ENCODE measurements at regions not wholly inside any gene's neighbourhood (a gene's known extent, or its start where the extent isn't known, plus 50 kb on each side); places are given as distances from the start of the nearest gene placed in this dataset.

DNA sequence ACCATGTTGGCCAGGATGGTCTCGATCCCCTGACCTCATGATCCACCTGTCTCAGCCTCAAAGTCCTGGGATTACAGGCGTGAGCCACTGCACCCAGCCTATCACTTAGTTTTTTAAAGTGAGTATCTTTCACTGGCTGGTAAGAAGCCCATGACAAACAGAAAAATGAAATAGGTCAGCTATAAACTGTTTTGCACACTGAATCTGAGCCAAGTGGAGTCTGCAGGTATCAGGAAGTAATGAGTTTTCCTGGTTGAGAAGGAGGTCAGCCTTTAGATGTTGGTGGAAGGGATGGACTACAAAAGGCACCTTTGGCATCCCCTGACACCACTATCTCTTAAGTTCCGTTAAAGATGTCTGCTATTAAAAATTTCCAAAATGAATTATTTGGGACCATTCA is 345.1 kb downstream of the AASDHPPT start:
- TF ChIP-seq, protein P1, sequence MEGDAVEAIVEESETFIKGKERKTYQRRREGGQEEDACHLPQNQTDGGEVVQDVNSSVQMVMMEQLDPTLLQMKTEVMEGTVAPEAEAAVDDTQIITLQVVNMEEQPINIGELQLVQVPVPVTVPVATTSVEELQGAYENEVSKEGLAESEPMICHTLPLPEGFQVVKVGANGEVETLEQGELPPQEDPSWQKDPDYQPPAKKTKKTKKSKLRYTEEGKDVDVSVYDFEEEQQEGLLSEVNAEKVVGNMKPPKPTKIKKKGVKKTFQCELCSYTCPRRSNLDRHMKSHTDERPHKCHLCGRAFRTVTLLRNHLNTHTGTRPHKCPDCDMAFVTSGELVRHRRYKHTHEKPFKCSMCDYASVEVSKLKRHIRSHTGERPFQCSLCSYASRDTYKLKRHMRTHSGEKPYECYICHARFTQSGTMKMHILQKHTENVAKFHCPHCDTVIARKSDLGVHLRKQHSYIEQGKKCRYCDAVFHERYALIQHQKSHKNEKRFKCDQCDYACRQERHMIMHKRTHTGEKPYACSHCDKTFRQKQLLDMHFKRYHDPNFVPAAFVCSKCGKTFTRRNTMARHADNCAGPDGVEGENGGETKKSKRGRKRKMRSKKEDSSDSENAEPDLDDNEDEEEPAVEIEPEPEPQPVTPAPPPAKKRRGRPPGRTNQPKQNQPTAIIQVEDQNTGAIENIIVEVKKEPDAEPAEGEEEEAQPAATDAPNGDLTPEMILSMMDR (IDR thresholded peaks at IDR 0.05): no peak

DNA sequence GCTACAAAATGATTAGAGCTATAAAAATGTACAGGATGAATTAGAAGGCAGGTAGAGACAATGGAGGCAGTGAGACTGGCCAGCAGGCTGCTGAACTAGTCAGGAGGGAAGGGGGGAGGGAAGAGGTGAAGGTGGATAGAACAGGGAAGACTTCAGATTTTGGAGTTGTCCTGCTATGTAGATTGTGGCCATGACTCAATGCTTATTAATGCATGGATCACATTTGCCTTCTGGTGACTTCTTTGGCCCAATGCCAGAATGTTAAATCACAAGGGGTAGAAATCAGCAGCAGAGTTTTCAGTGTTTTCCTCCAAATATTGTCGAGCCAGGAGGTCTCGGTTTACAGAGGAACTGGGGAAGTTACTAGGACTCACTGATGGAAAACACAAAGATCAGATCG is 346.6 kb downstream of the AASDHPPT start:
- ATAC-seq: no peak
- Histone ChIP-seq H3K9me3 (peaks cover 11% of the 10 kb centered on the region), H3K4me3 (no peak overlapping the region), H3K36me3 (ENCODE audit: low read depth) (no peaks in the 10 kb centered on the region), H3K4me1 (ENCODE audit: low read depth) (no peaks in the 10 kb centered on the region)
- TF ChIP-seq, protein P1 (IDR thresholded peaks at IDR 0.05): no peak
- intact Hi-C loops (cut with DNase I, micrococcal nuclease): no loop called here
- DNase-seq: no peak

More for the DNA sequence above, 345.1 kb downstream of the AASDHPPT start:
- Histone ChIP-seq H3K4me3 (no peak overlapping the region), H3K9me3 (peaks cover 18% of the 10 kb centered on the region), H3K4me1 (ENCODE audit: low read depth) (no peaks in the 10 kb centered on the region), H3K36me3 (ENCODE audit: low read depth) (no peaks in the 10 kb centered on the region)
- ATAC-seq: no peak
- no peak for DNase-seq
- intact Hi-C loops (cut with DNase I, micrococcal nuclease): no loop called here

DNA sequence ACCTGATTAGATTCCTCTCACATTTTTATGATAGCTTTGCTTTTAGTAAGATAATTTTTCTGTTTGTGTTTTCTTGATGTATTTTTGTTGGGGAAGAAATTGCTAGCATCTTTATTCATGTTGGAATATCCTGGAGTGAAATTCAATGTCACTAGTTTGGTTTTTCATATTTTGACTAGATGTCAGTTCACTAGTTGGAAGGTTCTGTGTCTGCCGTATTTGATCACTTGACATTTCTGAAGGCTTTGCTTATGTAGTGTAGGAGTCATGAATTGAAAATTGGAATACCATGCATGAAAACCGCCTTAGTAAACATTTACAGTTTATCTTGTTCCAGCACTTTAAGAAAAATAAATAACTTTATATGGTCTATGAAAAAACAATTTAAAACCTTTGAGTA is 348.4 kb downstream of the AASDHPPT start:
- Histone ChIP-seq H3K9me3 (peaks cover 15% of the 10 kb centered on the region), H3K36me3 (ENCODE audit: low read depth) (no peaks in the 10 kb centered on the region), H3K4me3 (no peak overlapping the region), H3K4me1 (ENCODE audit: low read depth) (no peaks in the 10 kb centered on the region)
- TF ChIP-seq, protein P1 (IDR thresholded peaks at IDR 0.05): no peak
- ATAC-seq (no peak), DNase-seq (no peak)
- intact Hi-C loops (cut with DNase I, micrococcal nuclease): no loop called here

DNA sequence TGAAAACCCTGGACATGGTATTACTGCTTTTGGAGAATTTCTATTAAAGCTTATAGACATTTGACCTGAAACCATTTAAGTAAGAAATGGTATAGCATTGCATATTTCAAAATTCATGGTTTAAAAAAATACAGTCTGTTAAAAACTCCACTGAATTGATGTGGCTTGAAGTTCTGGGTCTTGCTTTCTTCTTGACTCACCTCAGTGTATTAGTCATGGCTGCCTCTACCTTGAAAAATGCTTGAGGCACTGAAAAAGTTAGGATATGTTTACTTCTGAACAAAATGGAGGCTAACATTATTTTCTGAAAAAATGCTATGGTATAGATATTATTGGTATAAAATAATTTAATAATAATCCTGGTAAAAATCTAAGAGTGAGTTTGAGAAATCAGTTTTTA is 349.2 kb downstream of the AASDHPPT start:
- Histone ChIP-seq H3K4me3 (no peak overlapping the region), H3K4me1 (ENCODE audit: low read depth) (no peaks in the 10 kb centered on the region), H3K9me3 (peaks cover 14% of the 10 kb centered on the region), H3K36me3 (ENCODE audit: low read depth) (no peaks in the 10 kb centered on the region)
- intact Hi-C loops (cut with DNase I, micrococcal nuclease): no loop called here
- no peak for ATAC-seq
- DNase-seq: no peak
- TF ChIP-seq, protein P1 (IDR thresholded peaks at IDR 0.05): no peak

DNA sequence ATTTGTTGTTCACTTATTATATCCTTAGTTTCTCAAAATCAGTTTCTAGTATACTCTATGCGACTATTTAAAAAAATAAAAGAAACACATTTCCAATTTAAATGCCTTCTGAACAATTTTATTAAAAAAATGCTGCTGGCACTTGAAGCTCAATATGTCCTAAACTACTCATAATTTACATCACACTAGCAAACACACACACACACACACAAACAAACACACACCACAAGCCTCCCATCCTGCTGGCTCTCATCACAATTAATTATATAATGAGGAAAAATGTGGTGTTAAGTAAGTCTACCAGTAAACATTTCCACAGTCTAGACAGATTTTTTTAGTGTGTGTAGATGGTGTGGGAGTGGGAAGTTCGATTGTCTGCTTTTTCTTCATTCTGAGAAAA is 350.3 kb downstream of the AASDHPPT start:
- no peak overlapping the region for H3K4me3 ChIP-seq
- peaks cover 4% of the 10 kb centered on the region for H3K9me3 ChIP-seq
- ATAC-seq: no peak
- intact Hi-C loops (cut with DNase I, micrococcal nuclease): no loop called here
- TF ChIP-seq, protein P1 (IDR thresholded peaks at IDR 0.05): no peak
- no peaks in the 10 kb centered on the region for H3K4me1 ChIP-seq (ENCODE audit: low read depth)
- no peak for DNase-seq
- H3K36me3 ChIP-seq (ENCODE audit: low read depth): no peaks in the 10 kb centered on the region

DNA sequence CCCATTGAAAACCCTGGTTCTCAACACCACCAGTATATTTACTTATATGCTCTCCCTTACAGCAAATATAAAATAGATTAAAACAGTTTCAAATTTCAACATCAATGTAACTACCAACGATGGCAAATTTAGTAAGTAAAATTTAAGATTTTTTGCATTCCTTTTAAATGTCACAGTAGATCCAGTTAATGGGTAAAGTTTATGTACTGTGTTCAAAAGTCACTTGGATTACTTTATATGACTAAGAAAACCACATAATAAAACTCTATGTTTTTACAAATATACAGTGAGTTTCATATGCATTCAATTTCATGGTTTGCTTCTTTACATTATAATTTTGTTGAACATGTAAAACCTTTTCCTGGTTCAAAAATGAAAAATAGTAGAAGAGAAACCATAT is 364.6 kb downstream of the AASDHPPT start:
- no peak for DNase-seq
- Histone ChIP-seq H3K9me3 (peaks cover 15% of the 10 kb centered on the region), H3K4me3 (no peak overlapping the region), H3K4me1 (ENCODE audit: low read depth) (no peaks in the 10 kb centered on the region), H3K36me3 (ENCODE audit: low read depth) (no peaks in the 10 kb centered on the region)
- intact Hi-C loops (cut with DNase I, micrococcal nuclease): no loop called here
- TF ChIP-seq, protein P1 (IDR thresholded peaks at IDR 0.05): no peak
- ATAC-seq: no peak

Data from mucosa of descending colon (tissue), 3 donors.